LNCaP clone FGC (cell line): ENCODE measurements at regions not wholly inside any gene's neighbourhood (a gene's known extent, or its start where the extent isn't known, plus 50 kb on each side); places are given as distances from the start of the nearest gene placed in this dataset.

ENCODE experiments used
- DNase-seq: peaks from one replicate; pipeline ENCODE4 v3.0.0-alpha.2; 2011; ENCODE audit warnings: low read depth
- H3K4me3 ChIP-seq: 2 replicates; pipeline ENCODE4 v1.5.1; 2011; ENCODE audit warnings: mild to moderate bottlenecking, low read depth, low read length, control low read depth
- CTCF ChIP-seq: IDR thresholded peaks from 2 replicates; pipeline ENCODE4 v1.5.1; 2012; ENCODE audit warnings: mild to moderate bottlenecking; ENCODE audit not compliant: control insufficient read depth, insufficient read depth; ENCODE audit errors: extremely low read depth

GRCh38 chr3:59121346-59122144, 71.7 kb upstream of the CFAP20DC start:
- H3K4me3 ChIP-seq, result no peak overlapping the region
- no peak for TF ChIP-seq CTCF
- DNase-seq, result no peak

GRCh38 chr3:59118928-59119327, 69.1 kb upstream of the CFAP20DC start:
- H3K4me3 ChIP-seq, result no peak overlapping the region
- TF ChIP-seq CTCF, result no peak
- DNase-seq, result no peak

- DNase-seq, result no peak
- TF ChIP-seq CTCF, result no peak
- no peak overlapping the region for H3K4me3 ChIP-seq
Observed at GRCh38 chr3:59117396-59117795, 67.6 kb upstream of the CFAP20DC start.

- no peak overlapping the region for H3K4me3 ChIP-seq
- DNase-seq, result no peak
- no peak for TF ChIP-seq CTCF
Observed at GRCh38 chr3:59116233-59116537, 66.4 kb upstream of the CFAP20DC start.

GRCh38 chr3:59115364-59116232, 65.8 kb upstream of the CFAP20DC start:
- no peak for TF ChIP-seq CTCF
- no peak overlapping the region for H3K4me3 ChIP-seq
- no peak for DNase-seq

- no peak for DNase-seq
- H3K4me3 ChIP-seq, result no peak overlapping the region
- TF ChIP-seq CTCF, result no peak
Observed at GRCh38 chr3:59107856-59108815, 58.3 kb upstream of the CFAP20DC start.
